GM12892 (cell line): ENCODE measurements at regions not wholly inside any gene's neighbourhood (a gene's known extent, or its start where the extent isn't known, plus 50 kb on each side); places are given as distances from the start of the nearest gene placed in this dataset.

Source experiments
- DNase-seq: peaks from one replicate; pipeline ENCODE4 v3.0.0; 2011; ENCODE audit not compliant: insufficient read length
- FAIRE-seq: peaks from 2 replicates; lab custom pipeline; 2011; peaks lifted over from hg19 to GRCh38; lab: Jason Lieb, UNC
- POLR2A ChIP-seq: IDR thresholded peaks from 2 replicates; pipeline ENCODE4 v1.6.1; 2011; ENCODE audit warnings: low read depth, low read length, control low read depth
- POLR2AphosphoS5 ChIP-seq: IDR thresholded peaks from 2 replicates; pipeline ENCODE4 v1.6.1; 2011; ENCODE audit warnings: low read depth, low read length, control low read depth
- TAF1 ChIP-seq: IDR thresholded peaks from 2 replicates; pipeline ENCODE4 v1.6.1; 2011; ENCODE audit warnings: low read depth, mild to moderate bottlenecking, control low read depth, low read length, borderline replicate concordance

- DNase-seq, result no peak
- no peak for FAIRE-seq
- TF ChIP-seq TAF1 (no peak), POLR2A (no peak), POLR2AphosphoS5 (no peak)
These were observed 480.4 kb downstream of the IGSF11 start for GRCh38 chr3:118554148-118554838.

DNA sequence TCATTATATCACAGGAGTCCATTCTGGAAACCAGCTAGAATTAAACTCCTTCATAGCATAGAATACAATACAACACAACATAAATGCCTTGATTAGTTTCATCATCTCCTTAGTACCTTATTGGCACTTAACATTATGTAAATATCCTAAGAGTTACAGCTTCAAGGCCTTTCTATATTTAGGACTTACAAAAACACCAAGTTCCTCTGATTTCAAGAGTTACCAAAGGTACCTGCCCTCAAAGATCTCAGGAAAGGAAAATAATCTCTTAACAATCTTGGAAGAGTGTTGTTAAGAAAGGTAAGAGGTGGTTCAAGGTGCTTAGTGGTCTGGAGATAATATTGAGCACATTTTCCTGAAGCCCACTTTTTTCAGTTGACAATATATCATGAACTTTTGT lies 477.7 kb downstream of the IGSF11 start:
- TF ChIP-seq TAF1 (no peak), POLR2A (no peak), POLR2AphosphoS5 (no peak)
- no peak for DNase-seq
- FAIRE-seq, result no peak

GRCh38 chr3:118557513-118557912 lies 477.1 kb downstream of the IGSF11 start:
- no peak for DNase-seq
- TF ChIP-seq TAF1, result no peak
- no peak for TF ChIP-seq POLR2A
- no peak for TF ChIP-seq POLR2AphosphoS5
- FAIRE-seq, result no peak

DNA sequence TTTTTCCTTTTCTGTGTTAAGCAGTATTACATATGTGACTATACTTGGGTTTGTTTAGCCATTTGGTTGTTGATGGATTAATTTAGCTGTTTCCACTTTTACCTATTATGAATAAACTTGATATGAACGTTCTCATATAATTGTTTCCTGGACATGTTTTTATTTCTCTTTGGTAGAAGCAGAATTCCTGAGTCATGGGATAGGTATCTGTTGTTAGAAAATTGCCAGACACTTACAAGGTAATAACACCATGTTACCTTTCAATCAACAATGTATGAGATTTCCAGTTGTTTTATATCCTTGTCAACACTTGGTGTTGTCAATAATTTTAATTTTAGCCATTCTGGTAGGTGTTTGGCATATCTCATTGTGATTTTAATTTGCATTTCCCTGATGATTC lies 475.4 kb downstream of the IGSF11 start:
- no peak for TF ChIP-seq POLR2A
- no peak for TF ChIP-seq TAF1
- TF ChIP-seq POLR2AphosphoS5, result no peak
- DNase-seq, result no peak
- no peak for FAIRE-seq

DNA sequence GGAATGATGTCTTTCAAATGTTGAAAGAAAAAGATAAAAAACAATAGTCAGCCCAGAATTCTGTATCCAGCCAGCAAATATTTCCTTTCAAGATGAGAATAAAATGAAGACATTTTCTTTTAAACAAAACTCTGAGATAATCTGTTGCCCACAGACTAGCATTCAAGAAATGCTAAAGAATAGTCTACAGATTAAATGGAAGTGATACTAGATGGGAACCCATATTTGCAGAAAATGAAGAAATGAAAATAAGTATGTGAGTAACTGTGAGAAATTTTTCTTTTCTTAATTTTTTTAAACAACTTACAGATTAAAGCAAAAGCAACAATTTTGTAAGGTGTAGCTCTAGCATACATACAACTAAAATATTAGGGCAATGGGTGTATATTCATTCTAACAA lies 469.8 kb downstream of the IGSF11 start:
- TF ChIP-seq POLR2AphosphoS5 (no peak), POLR2A (no peak), TAF1 (no peak)
- FAIRE-seq (no peak), DNase-seq (no peak)

GRCh38 chr3:118573912-118574311 lies 460.7 kb downstream of the IGSF11 start:
- FAIRE-seq, result no peak
- TF ChIP-seq POLR2A, result no peak
- TF ChIP-seq TAF1, result no peak
- no peak for TF ChIP-seq POLR2AphosphoS5
- DNase-seq, result no peak

- FAIRE-seq, result no peak
- no peak for DNase-seq
- no peak for TF ChIP-seq POLR2A
- TF ChIP-seq POLR2AphosphoS5, result no peak
- no peak for TF ChIP-seq TAF1
These were observed 457.4 kb downstream of the IGSF11 start for GRCh38 chr3:118577055-118577777.

DNA sequence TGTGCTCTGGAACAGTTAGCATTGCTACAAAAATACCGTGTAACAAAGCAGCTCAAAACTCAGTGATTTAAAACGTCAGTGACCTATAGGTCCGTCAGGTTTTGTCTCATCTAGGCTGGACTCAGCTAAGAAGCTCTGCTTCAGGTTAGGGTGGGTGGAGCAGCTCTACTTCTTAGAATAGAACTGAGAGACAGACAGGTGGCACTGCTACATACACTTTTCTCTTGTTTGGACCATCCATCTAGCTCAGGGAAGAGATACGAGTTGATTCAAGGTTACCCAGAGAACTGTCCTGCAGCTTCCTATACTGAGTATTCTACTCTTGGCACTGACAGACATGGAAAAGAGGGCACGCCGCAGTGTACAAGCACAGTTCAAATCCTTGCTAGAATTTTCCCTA lies 456.1 kb downstream of the IGSF11 start:
- DNase-seq (no peak), FAIRE-seq (no peak)
- TF ChIP-seq POLR2AphosphoS5 (no peak), POLR2A (no peak), TAF1 (no peak)

DNA sequence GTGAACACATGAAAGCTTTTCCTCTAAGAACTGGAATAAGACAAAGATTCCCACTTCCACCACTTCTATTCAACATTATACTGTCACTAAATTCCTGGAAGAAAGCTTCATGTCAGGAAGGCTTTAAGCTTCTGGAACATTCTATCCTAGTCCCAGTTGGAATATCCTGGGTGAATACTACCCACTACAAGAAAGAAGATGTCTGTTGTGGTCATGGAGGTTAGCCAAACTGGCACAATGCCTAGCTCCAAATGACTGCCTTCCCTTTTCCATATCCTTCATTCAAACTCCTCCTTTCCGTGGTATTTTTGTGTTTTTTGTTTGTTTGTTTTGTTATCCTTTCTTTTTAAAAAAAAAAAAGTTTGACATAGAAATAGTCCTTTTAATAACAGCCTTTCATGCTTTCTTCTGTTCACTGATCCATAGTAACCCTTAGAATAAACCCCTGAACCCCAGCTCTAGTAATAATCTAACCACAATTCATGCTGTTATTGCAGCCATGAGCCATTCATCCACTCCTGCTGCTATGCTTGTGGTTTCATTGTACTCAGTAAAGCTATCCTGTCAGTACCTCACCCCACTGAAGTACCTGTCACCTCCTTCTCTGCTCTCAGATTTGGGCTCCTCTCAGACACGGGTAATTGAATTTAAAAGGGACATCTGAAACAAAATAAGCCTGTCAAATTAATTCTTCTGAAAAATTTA lies 447.5 kb downstream of the IGSF11 start:
- no peak for FAIRE-seq
- no peak for TF ChIP-seq POLR2A
- TF ChIP-seq POLR2AphosphoS5, result no peak
- TF ChIP-seq TAF1, result no peak

DNA sequence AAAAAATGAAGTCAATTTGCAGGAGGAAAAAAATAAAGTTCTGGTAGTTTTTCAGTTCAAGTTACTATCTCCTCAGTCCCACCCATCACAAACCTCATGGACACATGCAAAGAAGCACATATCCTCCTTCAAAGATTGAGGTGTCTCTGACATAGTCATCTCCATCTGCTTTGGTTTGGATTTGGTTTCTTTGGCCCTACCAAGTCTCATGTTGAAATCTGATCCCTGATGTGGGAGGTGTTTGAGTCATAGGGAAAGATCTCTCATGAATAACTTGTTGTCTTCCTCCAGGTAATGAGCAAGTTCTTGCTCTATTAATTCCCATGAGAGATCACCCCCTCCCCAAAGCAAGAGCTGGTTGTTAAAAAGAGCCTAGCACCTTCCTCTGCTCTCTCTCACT lies 446.8 kb downstream of the IGSF11 start:
- TF ChIP-seq TAF1 (no peak), POLR2A (no peak), POLR2AphosphoS5 (no peak)
- DNase-seq, result no peak
- no peak for FAIRE-seq

More for the DNA sequence above, 447.5 kb downstream of the IGSF11 start:
- DNase-seq, result no peak

DNA sequence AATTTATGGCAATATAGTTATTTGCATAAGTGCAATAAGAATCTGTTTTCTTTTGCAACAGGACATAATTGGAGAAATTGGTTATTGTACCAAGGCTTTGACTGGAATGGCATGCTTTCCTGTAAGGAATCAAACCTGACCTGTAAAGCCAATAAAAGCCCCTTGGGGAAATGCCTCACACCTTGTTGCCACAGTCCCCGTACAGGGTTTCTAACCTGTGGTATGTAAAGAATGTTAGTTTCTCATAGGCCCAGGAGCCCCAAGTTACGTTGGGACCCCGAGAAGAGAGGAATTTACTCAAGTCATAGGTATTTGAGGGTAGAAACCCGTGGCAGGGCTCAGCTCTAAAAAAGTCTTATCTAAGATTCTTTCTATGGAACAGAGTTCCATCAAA lies 441.4 kb downstream of the IGSF11 start:
- DNase-seq (no peak), FAIRE-seq (no peak)
- TF ChIP-seq POLR2A, result no peak
- no peak for TF ChIP-seq POLR2AphosphoS5
- TF ChIP-seq TAF1, result no peak

GRCh38 chr3:118597184-118597583 lies 437.5 kb downstream of the IGSF11 start:
- DNase-seq (no peak), FAIRE-seq (no peak)
- TF ChIP-seq POLR2A (no peak), POLR2AphosphoS5 (no peak), TAF1 (no peak)
